ENCODE measurements at regions not wholly inside any gene's neighbourhood (a gene's known extent, or its start where the extent isn't known, plus 50 kb on each side); places are given as distances from the start of the nearest gene placed in this dataset.
"Not testable (repeated sequence)": the region's sequence is repeated elsewhere in the genome, so short reads cannot be mapped to it uniquely, and the experiment has no call there.

GRCh38 chr10:6794441-6794840, 214.4 kb upstream of the PRKCQ start:
- no peak for DNase-seq

DNA sequence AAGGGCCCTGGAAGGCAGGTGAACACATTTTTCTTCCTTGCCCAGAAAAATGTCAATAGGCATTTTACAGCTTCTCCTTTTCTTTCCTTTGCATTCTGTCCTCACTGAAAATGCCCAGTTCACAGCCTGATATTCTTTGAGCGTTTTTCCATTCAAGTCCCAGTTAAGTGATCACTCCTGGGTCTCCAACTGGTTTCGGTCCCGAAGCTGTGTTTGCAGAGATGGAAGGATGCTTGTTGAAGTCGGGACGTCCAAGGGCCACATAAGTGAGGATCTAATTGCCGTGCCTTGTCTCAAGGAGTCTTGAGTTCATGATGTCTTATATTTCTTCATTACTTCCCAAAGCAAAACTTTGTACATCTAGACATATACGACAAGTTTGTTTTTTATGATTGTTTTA, 208.7 kb upstream of the PRKCQ start:
- DNase-seq = no peak

DNA sequence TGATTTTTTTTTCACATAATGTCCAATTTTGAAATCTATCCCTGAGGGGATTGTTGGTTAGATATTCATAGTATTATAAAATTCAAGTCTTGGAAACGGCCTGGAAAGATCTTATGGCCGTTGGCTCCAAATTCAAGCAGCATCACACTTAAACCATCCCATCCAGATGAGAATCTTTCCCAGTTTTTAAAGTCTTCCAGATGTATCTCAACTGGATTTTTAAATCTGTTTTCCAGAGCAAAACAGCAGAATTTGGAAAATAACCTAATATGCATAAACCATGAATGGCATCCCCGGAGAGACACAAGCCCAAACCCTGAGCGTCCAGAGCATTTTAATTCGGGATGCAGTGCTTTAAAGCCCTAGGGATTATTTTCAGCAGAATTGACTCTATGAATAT, 208.2 kb upstream of the PRKCQ start:
- no peak for DNase-seq

- DNase-seq = no peak
Observed at GRCh38 chr10:6787718-6788117, 207.6 kb upstream of the PRKCQ start.

DNA sequence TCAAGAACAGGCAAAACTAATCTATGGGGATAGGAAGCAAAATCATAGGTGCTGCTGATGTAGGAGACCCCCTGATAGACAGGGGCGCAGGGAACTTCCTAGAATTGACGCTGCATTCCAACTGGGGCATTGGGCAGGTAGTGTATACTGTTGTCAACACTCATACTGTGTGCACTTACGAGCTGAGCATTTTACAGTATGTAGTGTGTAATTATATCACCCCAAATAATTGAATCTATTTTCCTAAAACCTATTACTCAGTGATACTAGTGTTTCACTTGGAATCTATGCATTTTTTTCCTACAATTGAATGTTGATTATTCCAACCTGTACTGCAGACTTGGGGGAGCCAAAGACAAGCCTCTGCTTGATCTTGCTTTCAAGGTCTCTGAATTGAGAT, 207.0 kb upstream of the PRKCQ start:
- DNase-seq = no peak

GRCh38 chr10:6786579-6787031, 206.5 kb upstream of the PRKCQ start:
- DNase-seq = no peak

DNA sequence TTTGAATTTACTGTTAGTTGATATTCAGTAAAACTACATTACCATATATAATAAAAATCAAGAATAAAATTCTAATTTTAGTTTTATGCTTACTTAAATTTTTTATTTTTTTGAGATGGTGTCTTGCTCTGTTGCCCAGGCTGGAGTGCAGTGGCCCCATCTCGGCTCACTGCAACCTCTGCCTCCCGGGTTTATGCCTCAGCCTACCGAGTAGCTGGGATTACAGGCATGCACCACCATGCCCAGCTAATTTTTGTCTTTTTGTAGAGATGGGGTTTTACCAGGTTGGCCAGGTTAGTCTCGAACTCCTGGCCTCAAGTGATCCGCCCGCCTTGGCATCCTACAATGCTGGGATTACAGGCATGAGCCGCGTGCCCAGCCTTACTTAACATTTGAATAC, 204.4 kb upstream of the PRKCQ start:
- not testable (repeated sequence) for DNase-seq

GRCh38 chr10:6783471-6783870, 203.4 kb upstream of the PRKCQ start:
- no peak for DNase-seq

DNA sequence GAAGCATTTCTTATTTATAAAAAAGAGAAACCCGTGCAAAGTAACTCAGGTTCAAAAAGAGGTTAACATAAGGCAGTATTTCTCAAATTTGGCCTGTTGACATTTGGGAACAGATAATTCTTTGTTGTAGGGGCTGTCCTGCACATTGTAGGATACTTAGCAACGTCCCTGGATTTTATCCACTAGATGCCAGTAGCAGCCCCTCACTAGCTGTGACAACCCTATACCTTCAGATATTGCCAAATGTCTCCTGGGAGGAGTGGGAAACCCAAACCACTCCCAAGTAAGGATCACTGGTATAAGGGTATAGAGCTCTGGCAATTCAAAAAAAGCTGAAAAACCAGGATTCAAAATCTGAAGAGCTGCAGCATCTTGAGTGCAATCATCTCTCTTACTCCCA, 202.3 kb upstream of the PRKCQ start:
- no peak for DNase-seq

- no peak for DNase-seq
Observed at GRCh38 chr10:6781133-6781770, 201.2 kb upstream of the PRKCQ start.

DNA sequence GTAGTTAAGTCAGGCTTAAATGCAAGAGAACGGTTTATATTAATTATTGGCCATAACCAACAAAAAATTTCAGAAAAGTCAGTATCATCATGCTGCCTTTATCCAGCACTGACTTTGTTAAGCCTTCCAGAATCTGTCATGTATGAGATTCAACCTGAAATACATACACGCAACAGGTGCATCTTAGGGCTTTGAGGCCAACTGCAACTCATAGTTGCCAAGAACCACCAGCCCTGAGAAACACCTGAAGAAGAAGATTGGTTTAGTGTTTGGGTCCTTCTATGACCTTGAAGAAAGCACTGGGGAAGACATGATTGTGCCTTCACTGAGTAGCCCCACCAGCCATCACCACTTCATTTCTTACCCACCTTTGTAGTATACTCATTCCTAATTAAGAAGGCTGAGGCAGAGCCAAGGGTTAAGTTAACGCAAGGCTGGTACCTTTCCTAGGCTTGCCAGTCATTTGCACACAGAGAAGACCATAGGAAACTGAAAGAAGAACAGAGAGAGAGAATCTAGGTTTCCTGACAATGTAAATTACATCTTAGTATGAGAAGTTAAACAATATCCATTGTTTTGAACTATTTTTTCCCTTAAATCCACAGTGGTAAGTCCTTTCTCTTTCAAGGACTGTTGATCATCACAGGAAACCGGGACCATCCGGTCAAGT, 200.1 kb upstream of the PRKCQ start:
- DNase-seq = no peak

- no peak for DNase-seq
Observed at GRCh38 chr10:6778992-6779701, 199.1 kb upstream of the PRKCQ start.

- no peak for DNase-seq
Observed at GRCh38 chr10:6776170-6776569, 196.1 kb upstream of the PRKCQ start.

- DNase-seq = no peak
Observed at GRCh38 chr10:6774406-6774805, 194.3 kb upstream of the PRKCQ start.

DNA sequence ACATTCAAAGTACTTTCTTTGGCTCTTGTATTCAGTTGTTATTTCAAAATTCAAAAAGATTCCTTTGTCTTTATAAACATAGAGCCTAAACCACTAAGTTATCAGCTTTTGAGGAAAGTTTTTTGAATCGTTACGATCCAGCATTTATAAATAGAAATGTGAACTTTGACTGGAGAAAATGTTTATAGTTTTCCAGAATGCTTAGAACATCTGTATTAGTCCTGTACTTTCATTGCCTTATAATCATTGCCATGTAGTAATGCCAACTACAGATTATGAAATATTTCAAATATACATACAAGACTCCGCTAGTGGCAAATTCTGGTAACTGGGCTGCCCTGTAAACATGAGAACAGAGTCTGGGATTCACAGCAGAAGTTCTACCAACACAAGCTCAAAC, 191.3 kb upstream of the PRKCQ start:
- no peak for DNase-seq

DNA sequence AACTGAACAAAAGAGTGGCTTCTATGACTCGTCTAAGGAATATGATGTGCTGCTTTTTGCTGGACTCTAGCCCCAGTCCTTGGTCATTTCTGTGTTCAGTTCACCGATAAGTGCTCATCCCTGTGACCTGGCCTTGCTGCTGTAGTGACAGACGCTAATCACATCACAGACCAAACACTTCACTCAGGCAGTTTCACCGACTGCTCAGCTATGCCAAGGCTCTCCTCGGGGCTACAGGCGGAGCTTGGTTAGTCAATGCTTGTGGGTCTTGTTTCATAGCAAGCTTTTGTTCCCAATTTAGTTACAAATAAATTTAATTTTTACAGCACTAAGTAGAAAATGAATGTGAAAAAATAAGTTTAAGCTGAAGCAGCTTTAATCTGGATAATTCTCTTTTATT, 190.8 kb upstream of the PRKCQ start:
- DNase-seq = no peak

DNA sequence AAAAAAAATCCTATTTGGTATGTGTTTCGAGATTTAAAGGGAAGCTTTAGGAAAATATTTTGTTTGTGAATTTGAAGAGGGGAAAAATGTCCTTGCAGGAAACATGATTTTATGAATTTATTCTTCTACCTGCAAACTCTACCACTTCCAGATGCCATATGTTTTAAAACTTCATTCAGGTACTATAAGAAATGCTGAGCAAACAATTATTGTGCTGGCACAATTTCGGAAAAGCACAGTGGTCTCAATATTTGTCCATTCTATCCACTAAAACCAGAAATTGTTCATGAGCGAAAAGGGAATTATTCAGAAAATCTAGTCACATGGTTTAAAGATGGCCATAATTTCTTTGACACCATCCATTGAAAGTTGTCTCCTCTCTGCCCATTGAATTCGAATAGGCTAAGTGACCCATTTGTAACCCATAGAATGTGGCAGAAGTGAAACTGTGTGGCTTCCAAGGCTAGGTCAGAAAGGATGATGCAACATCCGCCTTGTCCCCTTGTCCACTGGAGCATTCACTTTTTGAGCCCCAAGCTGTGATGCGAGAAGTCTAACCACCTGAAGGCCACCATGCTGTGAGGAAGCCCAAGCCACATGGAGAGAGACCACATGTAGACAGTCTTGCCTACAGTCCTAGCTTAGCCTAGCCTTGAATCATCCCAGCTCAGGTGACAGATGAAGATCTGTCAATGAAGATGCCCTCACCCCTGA, 189.8 kb upstream of the PRKCQ start:
- no peak for DNase-seq

DNA sequence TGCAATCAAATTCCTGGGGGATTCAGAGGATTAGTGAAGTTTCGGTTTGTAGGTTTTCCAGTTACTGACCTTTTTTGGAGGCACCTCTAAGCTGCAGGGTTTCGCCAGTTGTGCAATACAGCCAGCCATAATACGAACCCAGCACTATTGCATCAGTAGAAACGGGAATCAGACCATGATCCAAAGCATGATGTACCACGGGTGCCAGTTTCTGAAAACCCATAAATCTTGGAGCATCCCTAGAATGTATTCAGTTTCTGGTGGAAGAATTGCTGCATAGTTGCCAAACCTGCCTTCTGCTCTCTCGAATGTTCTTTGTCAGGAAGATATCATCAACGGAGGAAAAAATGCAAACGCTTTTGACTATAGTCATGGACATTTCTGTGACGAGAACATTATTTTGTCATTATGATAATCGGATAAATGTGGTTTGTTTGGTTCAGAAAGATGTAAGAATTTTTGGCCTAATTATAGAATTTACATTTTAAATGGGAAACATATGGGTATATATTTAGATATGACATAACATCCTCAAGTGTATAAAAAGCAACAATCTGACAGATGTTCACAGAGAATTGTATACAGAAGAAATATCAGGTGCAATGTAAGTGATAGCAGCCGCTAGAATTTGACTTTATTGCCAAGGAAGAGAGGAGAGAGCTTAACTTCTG, 186.2 kb upstream of the PRKCQ start:
- no peak for DNase-seq

DNA sequence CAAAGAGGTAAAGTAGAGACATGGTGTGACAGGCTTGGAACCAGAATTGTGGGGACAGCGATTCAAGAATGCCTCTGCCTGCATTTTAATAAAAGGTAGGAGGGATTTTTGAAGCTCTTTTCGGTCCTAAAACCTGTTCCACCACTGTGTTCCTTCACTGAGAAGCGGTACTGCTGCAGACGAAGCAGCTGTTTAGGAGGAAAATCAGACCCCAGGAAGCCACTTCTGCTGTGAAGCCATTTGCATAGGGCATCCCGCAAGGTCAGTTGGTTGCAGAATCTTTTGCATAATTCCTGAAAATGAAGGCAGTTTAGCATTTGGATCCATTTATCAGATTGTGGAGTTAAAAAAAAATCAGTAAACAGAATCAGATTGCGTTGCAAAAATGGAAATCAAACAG, 183.3 kb upstream of the PRKCQ start:
- no peak for DNase-seq

GRCh38 chr10:6763001-6763400, 182.9 kb upstream of the PRKCQ start:
- DNase-seq = no peak

- DNase-seq = no peak
Observed at GRCh38 chr10:6759961-6760360, 179.9 kb upstream of the PRKCQ start.

DNA sequence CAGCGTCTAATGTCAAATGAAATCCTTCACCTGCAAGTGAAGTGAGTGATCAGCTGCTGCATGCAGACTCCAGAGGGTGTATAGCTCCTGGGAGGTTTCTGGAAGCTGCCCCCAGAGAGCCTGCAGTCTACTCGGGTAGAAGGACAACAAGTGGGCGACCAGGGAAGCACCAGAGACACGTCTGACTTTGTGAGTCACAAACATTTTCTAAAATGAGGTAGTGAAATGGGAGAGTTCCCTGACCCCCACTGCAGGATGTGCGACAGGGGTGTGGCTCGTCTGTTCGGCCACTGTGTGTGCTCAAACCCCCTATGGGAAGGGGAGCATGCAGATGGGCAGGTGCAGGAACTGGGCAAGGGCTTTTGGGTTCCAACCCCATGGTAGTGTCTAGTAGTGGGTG, 177.1 kb upstream of the PRKCQ start:
- DNase-seq = no peak

DNA sequence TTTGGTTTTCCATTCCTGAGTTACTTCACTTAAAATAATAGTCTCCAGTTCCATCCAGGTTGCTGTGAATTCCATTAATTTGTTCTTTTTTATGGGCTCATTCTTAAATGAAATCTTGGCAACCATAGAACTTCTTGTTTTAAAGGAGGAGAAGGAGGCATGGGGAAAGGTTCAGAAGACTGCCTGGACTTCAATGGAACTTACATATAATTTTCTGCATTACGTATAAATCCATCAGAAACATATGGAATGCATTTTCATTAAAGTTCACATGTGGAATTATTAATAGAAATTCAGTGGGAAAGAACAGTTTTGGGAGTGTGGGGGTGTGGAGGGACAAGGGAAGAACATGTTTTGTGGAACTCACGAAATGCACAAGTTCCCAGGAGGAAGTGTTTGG, 176.6 kb upstream of the PRKCQ start:
- no peak for DNase-seq
